ENCODE measurements at regions not wholly inside any gene's neighbourhood (a gene's known extent, or its start where the extent isn't known, plus 50 kb on each side); places are given as distances from the start of the nearest gene placed in this dataset.

GRCh38 chr5:125766706-125767105 is 656.5 kb upstream of the GRAMD2B start:
- TF ChIP-seq POLR2A (IDR thresholded peaks at IDR 0.05) (no peak), CTCF (IDR thresholded peaks at IDR 0.05) (no peak)
